Testis (tissue), 2 donors: ENCODE measurements at regions not wholly inside any gene's neighbourhood (a gene's known extent, or its start where the extent isn't known, plus 50 kb on each side); places are given as distances from the start of the nearest gene placed in this dataset.

Source experiments
- POLR2A ChIP-seq: fragments of 450-650 bp; IDR thresholded peaks from one replicate; pipeline ENCODE4 v1.6.1; 2017; ENCODE audit warnings: antibody characterized with exemption, mild to moderate bottlenecking, moderate library complexity
- TF ChIP-seq, protein P1 (sequence below), 3 experiments: fragments of 450-650 bp in 2 of 3; fragments of 200-600 bp in 1 of 3; sonication (generic) in 1 of 3; IDR thresholded peaks; one replicate each; pipeline ENCODE4 v1.5.1; 2016 to 2019; ENCODE audit warnings: antibody characterized with exemption in 3 of 3, mild to moderate bottlenecking in 2 of 3, moderate library complexity in 1 of 3

DNA sequence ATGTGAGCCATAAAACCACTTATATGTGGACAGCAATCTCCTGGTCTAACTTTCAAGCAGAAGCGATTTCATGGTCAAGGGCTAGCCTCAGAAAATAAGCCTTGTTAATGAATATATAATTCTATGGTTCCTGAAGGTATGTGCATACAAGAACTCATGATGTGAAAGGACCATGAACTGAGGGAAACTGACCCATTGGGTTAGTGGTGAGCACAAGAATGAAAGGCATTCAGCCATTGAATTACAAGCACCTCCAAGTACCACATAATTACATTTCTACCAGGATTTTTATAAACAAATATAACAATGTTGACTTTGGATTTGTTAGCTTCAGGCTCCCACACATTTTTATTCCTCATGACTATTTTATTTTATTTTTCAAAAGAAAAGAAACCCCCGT, 459.0 kb downstream of the TLE4 start:
- TF ChIP-seq, protein P1, sequence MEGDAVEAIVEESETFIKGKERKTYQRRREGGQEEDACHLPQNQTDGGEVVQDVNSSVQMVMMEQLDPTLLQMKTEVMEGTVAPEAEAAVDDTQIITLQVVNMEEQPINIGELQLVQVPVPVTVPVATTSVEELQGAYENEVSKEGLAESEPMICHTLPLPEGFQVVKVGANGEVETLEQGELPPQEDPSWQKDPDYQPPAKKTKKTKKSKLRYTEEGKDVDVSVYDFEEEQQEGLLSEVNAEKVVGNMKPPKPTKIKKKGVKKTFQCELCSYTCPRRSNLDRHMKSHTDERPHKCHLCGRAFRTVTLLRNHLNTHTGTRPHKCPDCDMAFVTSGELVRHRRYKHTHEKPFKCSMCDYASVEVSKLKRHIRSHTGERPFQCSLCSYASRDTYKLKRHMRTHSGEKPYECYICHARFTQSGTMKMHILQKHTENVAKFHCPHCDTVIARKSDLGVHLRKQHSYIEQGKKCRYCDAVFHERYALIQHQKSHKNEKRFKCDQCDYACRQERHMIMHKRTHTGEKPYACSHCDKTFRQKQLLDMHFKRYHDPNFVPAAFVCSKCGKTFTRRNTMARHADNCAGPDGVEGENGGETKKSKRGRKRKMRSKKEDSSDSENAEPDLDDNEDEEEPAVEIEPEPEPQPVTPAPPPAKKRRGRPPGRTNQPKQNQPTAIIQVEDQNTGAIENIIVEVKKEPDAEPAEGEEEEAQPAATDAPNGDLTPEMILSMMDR (IDR thresholded peaks at IDR 0.05) = no peak
- TF ChIP-seq POLR2A = no peak
